Fibroblast of skin of back (primary cell): ENCODE measurements at regions not wholly inside any gene's neighbourhood (a gene's known extent, or its start where the extent isn't known, plus 50 kb on each side); places are given as distances from the start of the nearest gene placed in this dataset.
"Not testable (repeated sequence)": the region's sequence is repeated elsewhere in the genome, so short reads cannot be mapped to it uniquely, and the experiment has no call there.

ENCODE experiments used
- DNase-seq: peaks from one replicate; pipeline ENCODE4 v3.0.0-alpha.2; 2013

DNA sequence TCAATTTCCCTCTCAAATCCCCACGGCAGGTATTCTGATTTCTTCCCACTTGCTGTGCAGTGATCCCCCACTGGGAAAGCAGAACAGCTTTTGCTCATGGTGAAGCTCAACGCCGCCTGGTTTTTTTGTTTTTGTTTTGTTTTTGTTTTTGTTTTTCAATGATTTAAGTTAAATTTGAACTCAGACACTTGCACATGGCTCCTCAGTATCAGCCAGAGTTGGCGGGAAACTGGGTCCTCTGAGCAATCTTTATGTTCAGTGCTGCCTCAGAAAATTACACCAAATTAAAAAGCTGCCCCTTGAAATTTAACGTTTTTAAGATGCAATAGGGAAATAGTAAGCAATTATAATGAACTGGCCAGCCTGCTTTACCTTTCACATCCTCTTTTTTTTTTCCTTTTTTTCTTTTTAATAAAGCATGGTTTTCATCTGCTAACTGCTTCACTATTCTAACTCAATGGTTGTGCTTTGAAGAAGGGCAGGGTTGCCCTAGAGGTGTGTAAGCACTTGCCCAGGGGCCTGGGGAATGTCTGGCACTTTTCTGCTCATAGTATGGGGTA is 277.0 kb upstream of the HNRNPA3 start:
- DNase-seq = no peak

- no peak for DNase-seq
Measured at GRCh38 chr2:176936410-176936809, 276.2 kb upstream of the HNRNPA3 start.

DNA sequence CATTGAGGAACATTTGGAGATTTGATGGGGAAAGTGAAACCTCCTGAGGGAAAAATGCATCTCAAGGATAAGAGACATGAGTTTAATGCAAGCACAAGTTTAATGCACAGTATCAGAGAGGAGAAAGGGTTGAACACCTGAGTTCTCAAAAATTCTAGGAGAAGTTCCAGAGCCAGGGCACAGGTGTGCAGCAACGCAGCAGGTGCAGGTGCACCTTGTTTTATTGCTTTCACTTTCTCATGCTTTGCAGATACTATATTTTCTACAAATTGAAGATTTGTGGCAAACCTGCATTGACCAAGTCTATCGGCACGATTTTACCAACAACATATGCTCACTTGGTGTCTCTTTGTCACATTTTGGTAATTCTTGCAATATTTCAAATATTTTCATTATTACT is 267.6 kb upstream of the HNRNPA3 start:
- DNase-seq = no peak

DNA sequence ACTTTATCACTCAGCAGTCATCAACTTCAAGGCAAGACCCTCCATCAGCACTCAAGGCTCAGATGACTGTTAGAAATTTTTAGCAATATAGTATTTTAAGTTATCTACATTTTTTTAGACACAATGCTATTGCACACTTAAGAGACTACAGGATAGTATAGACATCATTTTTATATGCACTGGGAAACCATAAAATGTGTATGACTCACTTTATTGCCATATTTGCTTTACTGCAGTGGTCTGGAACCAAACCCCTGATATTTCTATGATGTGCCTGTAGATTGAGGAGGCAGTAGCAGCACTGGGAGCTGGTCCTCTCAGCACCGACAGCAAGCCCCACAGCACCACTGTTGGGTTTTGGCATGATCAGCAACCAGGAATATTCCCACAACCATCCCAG is 264.8 kb upstream of the HNRNPA3 start:
- no peak for DNase-seq

DNA sequence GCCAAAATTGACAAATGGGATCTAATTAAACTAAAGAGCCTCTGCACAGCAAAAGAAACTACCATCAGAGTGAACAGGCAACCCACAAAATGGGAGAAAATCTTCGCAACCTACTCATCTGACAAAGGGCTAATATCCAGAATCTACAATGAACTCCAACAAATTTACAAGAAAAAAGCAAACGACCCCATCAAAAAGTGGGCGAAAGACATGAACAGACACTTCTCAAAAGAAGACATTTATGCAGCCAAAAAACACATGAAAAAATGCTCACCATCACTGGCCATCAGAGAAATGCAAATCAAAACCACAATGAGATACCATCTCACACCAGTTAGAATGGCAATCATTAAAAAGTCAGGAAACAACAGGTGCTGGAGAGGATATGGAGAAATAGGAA is 261.4 kb upstream of the HNRNPA3 start:
- not testable (repeated sequence) for DNase-seq

GRCh38 chr2:176956791-176957190 is 255.8 kb upstream of the HNRNPA3 start:
- no peak for DNase-seq

DNA sequence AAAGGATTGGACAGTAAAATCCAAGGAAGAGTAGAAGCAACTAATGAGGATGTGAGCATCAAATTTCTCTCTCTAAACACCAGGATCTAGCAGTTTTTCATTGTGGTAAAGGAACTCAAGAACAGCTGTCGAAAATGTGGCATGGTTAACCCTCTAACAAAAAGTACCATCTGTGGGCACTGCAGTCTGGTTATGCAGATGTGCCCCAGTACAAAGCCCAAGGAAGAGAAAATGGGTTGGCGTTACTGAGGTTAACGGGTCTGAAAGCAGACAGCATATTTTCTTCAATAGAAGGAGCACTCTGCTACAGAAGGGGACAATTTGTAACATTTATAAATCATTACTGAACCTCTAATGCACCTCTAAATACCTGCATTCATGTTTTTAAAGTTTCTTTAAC is 253.0 kb upstream of the HNRNPA3 start:
- DNase-seq = no peak

- DNase-seq = no peak
Measured at GRCh38 chr2:176960061-176960460, 252.5 kb upstream of the HNRNPA3 start.

- no peak for DNase-seq
Measured at GRCh38 chr2:176960736-176961520, 251.7 kb upstream of the HNRNPA3 start.

DNA sequence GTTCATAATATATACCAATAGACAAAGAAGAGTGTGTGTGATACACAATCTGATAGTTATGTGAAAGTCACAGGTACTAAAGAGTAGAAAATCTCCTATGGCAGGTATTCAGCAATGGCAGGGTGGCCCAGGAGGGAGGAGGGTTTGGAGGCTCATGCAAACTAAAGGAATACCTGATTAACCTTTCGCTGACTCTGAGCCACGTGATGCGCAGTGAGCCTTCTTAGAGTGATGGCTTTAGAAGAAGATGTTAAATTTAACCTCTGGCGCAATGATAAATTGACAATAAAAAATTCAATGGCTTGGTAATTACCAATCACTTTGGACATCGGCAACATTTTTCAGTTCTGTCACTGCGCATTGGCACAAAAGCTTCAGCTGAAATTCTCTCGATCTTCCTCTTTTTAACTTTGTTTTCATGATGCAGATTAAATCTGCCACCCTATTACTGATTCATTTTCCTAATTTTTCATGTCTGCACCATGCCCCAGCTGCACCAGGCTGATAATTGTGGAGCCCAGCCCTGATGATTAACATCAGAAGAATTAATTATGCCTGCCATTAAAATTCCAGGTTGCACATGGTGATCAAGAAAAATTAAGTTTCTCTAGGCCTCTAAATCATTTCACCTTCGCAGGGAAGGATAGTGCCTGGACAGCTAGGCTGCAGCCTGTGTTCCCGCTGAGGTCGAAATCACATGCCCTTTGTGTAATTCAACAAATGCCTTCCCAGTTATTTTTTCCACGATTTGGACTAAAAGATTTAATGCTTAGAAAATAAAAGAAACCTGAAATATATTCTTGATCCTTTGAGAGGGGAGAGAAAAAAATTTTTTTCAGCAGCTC is 250.6 kb upstream of the HNRNPA3 start:
- no peak for DNase-seq

DNA sequence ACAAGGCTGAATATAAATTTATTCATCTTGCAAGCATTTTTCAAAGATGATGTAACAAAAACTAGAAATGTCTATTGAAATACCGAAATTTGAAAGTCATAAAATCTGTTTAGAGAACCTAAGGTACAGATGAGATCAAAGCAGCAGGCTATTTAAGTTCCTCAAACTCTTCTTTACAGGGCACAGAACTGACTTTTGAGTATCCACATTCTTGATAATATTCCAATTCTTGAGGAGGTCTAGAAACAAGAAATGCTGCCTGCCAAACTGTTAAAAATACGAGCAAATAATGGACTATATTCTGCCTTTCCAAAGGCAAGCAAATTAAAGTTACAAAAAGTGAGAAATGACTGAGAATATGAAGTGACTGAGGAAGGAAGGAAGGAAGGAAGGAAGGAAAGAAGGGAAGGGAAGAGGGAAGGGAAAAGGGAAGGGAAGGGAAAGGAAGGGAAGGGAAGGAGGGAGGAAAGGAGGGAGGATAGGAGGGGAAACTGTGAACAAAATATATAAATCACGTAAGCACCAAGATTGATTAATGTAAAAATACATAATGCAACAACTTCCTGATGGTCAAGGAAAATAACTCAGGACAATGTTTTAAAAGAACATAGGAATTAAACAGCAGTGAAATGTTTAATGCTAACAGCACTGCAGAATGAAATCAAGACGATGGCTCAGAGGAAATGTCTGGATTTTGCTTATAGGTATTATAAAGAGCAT is 248.9 kb upstream of the HNRNPA3 start:
- no peak for DNase-seq

DNA sequence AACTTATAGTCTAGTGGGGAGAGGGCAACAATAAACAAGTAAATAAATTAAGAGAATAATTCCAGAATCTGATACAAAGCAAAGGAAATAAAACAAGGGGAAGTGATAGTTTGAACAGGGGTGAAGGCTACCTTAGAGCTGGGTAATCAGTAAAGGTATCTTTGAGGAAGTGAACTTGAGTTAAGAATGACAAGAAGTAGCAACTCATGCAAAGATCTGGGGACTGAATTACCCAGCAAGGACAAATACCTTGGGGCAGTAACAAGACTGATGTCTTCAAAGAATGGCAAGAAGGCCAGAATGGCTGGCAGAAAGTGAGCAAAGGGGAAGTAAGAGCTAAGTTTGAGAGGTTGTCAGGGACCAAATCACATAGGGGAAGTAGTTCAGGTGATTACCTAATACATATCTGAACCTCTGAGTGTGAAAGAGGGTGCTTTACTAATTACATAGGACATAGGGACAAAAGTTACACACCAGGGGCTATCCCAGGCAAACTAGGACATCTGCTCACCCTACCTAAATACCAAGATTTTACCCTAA is 244.6 kb upstream of the HNRNPA3 start:
- no peak for DNase-seq

GRCh38 chr2:176969642-176970359 is 242.8 kb upstream of the HNRNPA3 start:
- no peak for DNase-seq

DNA sequence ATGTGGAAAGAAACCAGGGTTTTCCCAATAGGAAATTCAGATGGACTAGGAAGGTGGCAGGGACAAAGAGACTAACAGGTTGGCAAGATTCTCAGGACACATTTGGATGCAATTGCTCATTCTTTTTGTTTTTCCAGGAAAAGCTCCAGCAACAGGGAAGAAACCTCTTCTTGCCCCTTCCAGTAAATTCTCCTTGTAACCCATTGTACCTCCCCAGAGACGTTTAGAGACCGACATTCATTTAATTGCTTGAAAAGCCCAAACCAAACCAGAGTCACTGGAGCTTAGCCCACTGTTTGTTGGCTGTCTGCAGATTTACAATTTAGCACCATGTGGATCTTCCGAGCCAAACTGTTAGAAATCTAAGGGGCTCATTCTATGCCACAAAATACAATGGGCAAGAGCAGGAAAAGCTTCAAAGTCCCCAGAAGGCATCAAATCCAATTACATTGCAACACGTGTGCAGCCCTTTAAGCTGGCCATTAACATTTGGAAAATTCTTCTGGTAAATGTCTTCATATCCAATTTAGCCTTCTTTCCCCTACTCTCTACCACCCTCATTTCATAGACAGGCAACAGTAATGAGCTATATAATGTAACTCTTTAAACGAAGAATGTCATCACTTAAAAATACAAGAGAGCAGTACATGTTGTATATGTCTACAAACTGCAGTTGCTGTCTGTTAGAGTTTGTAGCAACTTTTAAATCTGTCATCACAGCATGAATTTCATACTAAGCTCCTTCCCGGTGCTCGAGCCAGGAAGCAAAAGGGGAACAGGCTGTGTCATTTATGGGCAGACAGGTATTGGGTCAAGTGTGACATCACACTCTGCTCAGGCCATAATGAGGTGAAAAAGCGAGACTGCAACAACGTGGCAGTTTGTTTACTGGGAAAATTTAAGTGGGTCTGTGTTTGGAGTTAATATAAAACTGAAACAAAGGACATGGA is 235.6 kb upstream of the HNRNPA3 start:
- no peak for DNase-seq

GRCh38 chr2:176978921-176979320 is 233.7 kb upstream of the HNRNPA3 start:
- no peak for DNase-seq

DNA sequence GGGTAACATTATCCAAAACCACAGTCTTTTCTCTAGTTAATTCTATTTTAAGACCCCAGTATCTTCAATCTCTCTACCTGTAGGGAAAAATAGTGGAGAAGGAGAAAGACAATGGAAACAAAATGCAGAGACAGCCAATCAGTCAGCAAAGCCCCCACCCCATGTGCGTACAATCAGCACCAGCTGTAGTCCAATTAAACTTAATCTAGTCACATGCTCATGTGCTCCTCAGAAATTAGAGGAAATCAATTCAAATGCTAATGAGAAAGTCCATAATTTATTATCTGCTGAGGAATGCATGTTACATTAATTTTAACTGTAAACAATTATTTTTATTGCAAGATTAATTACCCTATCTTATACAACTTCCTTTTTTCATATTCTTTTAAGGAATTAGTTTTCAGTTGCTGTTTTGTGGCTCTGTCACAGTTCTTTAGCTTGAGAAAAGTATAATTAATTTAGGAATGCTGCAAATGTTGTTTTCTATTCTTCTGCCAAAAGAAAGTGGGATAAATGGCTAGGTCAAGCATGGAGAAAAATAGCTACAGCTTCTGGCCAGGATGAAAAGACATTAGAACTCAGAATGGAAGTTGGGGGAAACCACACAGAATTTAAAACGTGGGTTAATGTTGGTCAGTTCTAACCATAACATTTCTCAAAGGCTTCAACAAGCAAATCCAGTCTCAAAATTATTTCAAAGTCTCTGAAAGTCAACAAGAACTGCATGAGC is 232.4 kb upstream of the HNRNPA3 start:
- DNase-seq = no peak

- no peak for DNase-seq
Measured at GRCh38 chr2:176984987-176985386, 227.6 kb upstream of the HNRNPA3 start.

DNA sequence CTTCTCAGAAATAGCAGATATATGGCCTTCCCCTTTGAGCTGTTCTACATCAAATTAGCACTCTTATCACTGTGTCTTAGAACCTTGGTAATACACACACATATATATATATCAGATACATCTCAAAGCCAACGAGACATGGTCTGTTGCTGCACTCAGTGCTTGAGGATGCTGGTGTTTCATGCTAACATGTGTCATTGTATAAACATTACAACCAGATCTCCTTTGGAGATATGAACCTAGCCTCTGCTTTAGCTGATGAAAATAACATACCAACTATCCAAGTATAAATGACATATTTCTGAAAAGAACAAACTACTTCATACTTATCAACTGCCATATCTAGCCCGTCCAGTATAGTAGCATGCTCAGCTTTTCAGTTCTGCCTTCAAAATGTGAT is 226.7 kb upstream of the HNRNPA3 start:
- DNase-seq = no peak

GRCh38 chr2:176986487-176986886 is 226.1 kb upstream of the HNRNPA3 start:
- no peak for DNase-seq

DNA sequence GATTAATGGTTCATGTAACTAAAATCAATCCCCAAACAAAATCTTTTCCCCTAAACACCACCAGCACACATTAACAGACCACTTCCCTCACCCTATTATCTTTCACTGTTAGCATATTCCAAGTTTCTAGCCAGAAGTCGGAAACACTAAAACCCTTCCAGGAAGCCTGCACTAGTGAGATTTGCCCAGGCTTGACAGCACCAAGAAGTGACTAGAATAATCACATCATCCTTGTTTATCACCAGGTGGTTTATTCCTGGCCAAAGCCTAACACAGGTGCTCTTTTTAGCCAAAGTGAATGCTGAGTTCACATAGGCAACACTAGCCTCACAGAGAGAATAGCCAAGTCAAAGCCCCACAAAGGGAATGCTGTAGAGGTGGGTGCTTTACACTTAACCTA is 221.2 kb upstream of the HNRNPA3 start:
- DNase-seq = no peak
